ENCODE measurements at regions not wholly inside any gene's neighbourhood (a gene's known extent, or its start where the extent isn't known, plus 50 kb on each side); places are given as distances from the start of the nearest gene placed in this dataset.

GRCh38 chr3:124671106-124671505 is 59.1 kb upstream of the UMPS start:
- no peak for DNase-seq (ENCODE audit: low spot score)

DNA sequence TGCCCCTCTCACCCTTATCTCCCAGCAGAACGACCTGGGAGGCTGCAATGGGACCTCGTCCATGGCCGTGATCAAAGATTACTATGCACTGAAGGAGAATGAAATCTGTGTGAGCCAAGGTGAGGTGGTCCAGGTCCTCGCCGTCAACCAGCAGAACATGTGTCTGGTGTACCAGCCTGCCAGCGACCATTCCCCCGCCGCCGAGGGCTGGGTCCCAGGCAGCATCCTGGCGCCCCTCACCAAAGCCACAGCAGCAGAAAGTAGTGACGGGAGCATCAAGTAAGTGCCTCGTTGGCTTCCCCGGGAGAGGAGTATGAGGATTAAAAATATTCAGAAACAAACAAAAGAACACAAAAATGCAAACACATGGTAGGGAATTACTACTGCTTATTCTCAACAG is 55.9 kb upstream of the UMPS start:
- DNase-seq (ENCODE audit: low spot score), result no peak

DNA sequence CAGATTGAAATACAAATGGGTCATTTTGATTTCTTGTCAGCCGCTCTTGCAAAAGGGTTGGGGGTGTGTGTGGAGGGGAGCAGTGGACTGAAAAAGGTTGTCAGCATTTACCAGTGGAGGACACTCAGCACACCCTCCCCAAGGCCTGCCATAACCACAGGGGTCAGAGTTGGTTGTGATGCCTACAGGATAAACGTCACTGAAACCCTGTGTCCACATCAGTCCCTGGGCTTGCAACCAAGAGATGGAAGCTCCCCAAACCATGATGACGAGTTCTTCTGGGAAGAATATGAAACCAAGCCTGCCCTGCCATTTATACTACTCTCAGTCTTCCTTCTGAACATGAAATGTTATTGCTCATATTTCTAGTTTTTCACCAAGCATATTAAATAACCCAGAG is 54.0 kb upstream of the UMPS start:
- no peak for DNase-seq (ENCODE audit: low spot score)

DNA sequence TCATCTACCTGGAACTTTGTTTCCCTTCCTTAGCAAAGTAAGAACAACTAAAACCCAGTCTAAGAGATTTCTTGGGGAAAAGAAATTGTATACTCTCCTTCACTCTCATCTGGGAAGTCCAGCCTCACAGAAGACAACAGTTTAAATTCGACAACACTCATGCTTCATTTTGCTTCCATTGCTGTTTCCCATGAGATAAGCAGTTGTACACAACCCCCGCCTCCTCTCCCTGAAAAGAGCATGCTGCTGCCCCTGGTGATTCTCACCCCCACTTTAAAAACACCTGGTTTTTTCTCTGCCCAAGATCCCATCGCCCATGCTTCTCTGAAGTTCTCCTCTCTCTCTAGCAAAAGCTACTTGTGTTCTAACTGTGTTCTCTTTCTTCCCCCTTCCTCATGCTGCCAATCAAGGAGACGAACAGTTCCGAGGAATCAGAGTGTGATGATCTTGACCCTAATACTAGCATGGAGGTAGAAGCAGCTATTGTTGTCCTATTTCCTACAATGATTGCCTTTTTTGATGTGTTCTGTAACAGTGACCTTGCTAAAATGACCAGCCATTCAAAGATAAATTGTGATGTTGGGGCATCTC is 51.1 kb upstream of the UMPS start:
- no peak for DNase-seq (ENCODE audit: low spot score)
